ENCODE measurements at regions not wholly inside any gene's neighbourhood (a gene's known extent, or its start where the extent isn't known, plus 50 kb on each side); places are given as distances from the start of the nearest gene placed in this dataset.

- Histone ChIP-seq H3K4me1 (ENCODE audit: insufficient read depth) (peaks cover 18% of the 10 kb centered on the region), H3F3A (replicated peaks; ENCODE audit: low read depth) (no peaks in the 10 kb centered on the region), H3K27me3 (ENCODE audit: insufficient read depth) (no peaks in the 10 kb centered on the region), H2AFZ (no peak overlapping the region), H3K27ac (ENCODE audit: low read depth) (no peak overlapping the region), H3K36me3 (ENCODE audit: insufficient read depth) (no peaks in the 10 kb centered on the region), H3K4me3 (no peak overlapping the region), H3K4me2 (no peak overlapping the region), H3K9me2 (ENCODE audit: insufficient read depth) (0 out of 2 replicates have a peak, but pooled peaks cover 2% of the 10 kb centered on the region), H4K20me1 (replicated peaks; ENCODE audit: insufficient read depth) (no peaks in the 10 kb centered on the region), H3K79me2 (replicated peaks; ENCODE audit: insufficient read depth) (no peaks in the 10 kb centered on the region)
- Mint-ChIP-seq H3K9me3 (no peaks in the 10 kb centered on the region), H3K27me3 (ENCODE audit: insufficient read depth, low read depth, poor library complexity) (peaks cover 7% of the 10 kb centered on the region), H3K4me3 (no peak overlapping the region), H3K27ac (no peak overlapping the region), H3K4me1 (peaks cover 30% of the 10 kb centered on the region), H3K36me3 (ENCODE audit: low read depth) (no peaks in the 10 kb centered on the region)
- DNase-seq (ENCODE audit: low spot score) (no peak), ATAC-seq (no peak)
- no peak for TF ChIP-seq STAT1 (IDR thresholded peaks at IDR 0.05; ENCODE audit: unreplicated experiment)
- TF ChIP-seq CREB1 (CRISPR knock-in tag; IDR thresholded peaks at IDR 0.05; ENCODE audit: low read depth) = no peak
- no peak for TF ChIP-seq ZNF114 (CRISPR knock-in tag; IDR thresholded peaks at IDR 0.05)
- no peak for TF ChIP-seq ZNF462 (CRISPR knock-in tag; IDR thresholded peaks at IDR 0.05)
- TF ChIP-seq ZNF331 (CRISPR knock-in tag; IDR thresholded peaks at IDR 0.05; ENCODE audit: low read depth) = no peak
- TF ChIP-seq NANOG (IDR thresholded peaks at IDR 0.05; ENCODE audit: borderline replicate concordance) = no peak
- TF ChIP-seq POLR2AphosphoS5 (IDR thresholded peaks at IDR 0.05; ENCODE audit: low read depth) = no peak
- TF ChIP-seq REST (IDR thresholded peaks at IDR 0.05; ENCODE audit: unreplicated experiment) = no peak
- TF ChIP-seq EZH2phosphoT487 (IDR thresholded peaks at IDR 0.05; ENCODE audit: unreplicated experiment) = no peak
- TF ChIP-seq CTCF (conservative IDR thresholded peaks at IDR 0.05; ENCODE audit: low read depth in 2 of 2) = no peak
- TF ChIP-seq ETS1 (IDR thresholded peaks at IDR 0.05) = no peak
- no peak for TF ChIP-seq JUNB (IDR thresholded peaks at IDR 0.05; ENCODE audit: unreplicated experiment)
- no peak for TF ChIP-seq EZH2 (IDR thresholded peaks at IDR 0.05; ENCODE audit: low read depth, unreplicated experiment)
Measured at GRCh38 chr2:234164493-234165413, 114.3 kb downstream of the SPP2 start.
